Mesothelial cell of epicardium (in vitro differentiated cells): ENCODE measurements at regions not wholly inside any gene's neighbourhood (a gene's known extent, or its start where the extent isn't known, plus 50 kb on each side); places are given as distances from the start of the nearest gene placed in this dataset.

ENCODE experiments used
- DNase-seq, 2 experiments: peaks; one replicate each; pipeline ENCODE4 v3.0.0; 2021; ENCODE audit warnings: low spot score in 2 of 2; ENCODE audit not compliant: unreplicated experiment in 2 of 2
- H3K27ac Mint-ChIP-seq: 2 replicates; pipeline ENCODE4 v1.8.0; 2021; ENCODE audit warnings: mixed read lengths
- H3K27me3 Mint-ChIP-seq: 2 replicates; pipeline ENCODE4 v1.8.0; 2021; ENCODE audit warnings: low read depth, mixed read lengths
- H3K36me3 Mint-ChIP-seq: 2 replicates; pipeline ENCODE4 v1.8.0; 2021; ENCODE audit warnings: mixed read lengths
- H3K4me1 Mint-ChIP-seq: 2 replicates; pipeline ENCODE4 v1.8.0; 2021; ENCODE audit warnings: mixed read lengths
- H3K4me3 Mint-ChIP-seq: 2 replicates; pipeline ENCODE4 v1.8.0; 2021; ENCODE audit warnings: mild to moderate bottlenecking, moderate library complexity, mixed read lengths
- H3K9me3 Mint-ChIP-seq: 2 replicates; pipeline ENCODE4 v1.8.0; 2021; ENCODE audit warnings: mixed read lengths
- TF ChIP-seq, protein P1 (sequence below): fragments of 200-600 bp; sonication (generic); IDR thresholded peaks from one replicate; pipeline ENCODE4 v1.5.0; 2021; ENCODE audit warnings: antibody characterized with exemption; ENCODE audit not compliant: unreplicated experiment

DNA sequence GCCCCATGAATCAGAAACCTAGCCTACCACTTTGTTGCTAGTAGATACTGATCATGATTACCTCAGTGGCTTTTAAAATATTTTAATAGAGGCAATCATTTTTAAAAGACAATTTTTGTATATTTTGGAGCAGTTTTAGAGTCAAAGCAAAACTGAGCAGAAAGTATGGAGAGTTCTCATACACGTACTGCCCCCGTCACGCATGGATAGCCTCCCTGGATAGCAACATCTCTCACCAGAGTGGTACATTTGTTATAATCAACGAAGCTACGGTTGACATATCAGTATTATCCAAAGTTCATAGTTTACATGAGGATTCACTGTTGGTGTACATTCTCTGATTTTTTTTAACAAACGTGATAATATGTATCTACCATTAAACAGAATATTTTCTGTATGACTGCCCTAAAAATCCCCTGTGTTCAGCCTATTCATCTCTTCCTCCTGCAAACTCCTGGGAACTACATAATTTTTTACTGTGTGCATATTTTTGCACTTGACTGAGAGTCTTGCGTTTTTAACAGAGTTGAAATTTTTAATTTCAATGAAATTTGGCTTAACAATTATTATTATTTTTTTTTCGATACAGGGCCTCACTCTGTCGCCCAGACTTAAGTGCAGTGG is 1436.8 kb upstream of the PCDH9 start:
- Mint-ChIP-seq H3K27ac (no peak overlapping the region), H3K9me3 (peaks cover 9% of the 10 kb centered on the region), H3K4me3 (no peak overlapping the region), H3K27me3 (no peaks in the 10 kb centered on the region), H3K36me3 (peaks cover 2% of the 10 kb centered on the region), H3K4me1 (peaks cover 3% of the 10 kb centered on the region)
- no peak for DNase-seq
- TF ChIP-seq, protein P1, sequence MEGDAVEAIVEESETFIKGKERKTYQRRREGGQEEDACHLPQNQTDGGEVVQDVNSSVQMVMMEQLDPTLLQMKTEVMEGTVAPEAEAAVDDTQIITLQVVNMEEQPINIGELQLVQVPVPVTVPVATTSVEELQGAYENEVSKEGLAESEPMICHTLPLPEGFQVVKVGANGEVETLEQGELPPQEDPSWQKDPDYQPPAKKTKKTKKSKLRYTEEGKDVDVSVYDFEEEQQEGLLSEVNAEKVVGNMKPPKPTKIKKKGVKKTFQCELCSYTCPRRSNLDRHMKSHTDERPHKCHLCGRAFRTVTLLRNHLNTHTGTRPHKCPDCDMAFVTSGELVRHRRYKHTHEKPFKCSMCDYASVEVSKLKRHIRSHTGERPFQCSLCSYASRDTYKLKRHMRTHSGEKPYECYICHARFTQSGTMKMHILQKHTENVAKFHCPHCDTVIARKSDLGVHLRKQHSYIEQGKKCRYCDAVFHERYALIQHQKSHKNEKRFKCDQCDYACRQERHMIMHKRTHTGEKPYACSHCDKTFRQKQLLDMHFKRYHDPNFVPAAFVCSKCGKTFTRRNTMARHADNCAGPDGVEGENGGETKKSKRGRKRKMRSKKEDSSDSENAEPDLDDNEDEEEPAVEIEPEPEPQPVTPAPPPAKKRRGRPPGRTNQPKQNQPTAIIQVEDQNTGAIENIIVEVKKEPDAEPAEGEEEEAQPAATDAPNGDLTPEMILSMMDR: no peak

DNA sequence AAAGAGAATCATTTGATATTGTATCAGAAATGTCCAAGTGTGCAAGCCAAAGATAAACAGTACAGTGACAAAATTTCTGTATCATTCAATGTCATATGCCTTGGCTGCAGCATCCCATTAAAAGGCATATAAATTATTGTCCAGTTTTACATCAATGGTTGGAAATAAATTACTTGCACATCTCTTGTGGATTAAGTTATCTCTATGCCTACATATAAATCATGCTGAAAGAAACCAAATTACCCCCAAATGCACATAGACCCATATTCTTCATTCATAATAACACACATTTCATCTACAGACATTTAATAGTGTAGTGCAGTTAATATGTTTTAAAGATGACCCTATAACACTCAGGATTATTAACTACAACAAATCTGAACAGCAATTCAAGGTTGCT is 1415.7 kb upstream of the PCDH9 start:
- Mint-ChIP-seq H3K36me3 (no peaks in the 10 kb centered on the region), H3K27ac (no peak overlapping the region), H3K4me1 (peaks cover 8% of the 10 kb centered on the region), H3K27me3 (no peaks in the 10 kb centered on the region), H3K4me3 (no peak overlapping the region), H3K9me3 (peaks cover 4% of the 10 kb centered on the region)
- no peak for DNase-seq
- TF ChIP-seq, protein P1: no peak

DNA sequence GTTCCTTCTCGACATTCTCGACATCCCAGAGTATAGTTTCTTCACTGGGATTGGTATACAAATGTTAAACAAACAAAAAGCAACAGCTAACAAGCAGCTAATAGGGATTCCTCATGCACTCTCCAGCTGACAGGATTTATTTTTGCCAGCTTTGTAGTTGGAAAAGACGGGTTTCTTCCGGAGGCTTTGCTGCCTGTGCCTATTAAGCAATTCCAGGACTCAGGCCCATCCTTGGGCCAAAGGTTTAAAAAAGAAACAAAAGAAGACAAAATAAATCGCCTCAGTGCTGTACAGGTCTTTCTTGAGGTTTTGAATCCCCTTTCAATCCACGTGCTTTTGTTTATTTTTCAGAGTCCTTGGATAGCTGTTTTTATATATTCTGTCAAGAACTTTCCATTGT is 1414.5 kb upstream of the PCDH9 start:
- Mint-ChIP-seq H3K36me3 (no peaks in the 10 kb centered on the region), H3K4me3 (no peak overlapping the region), H3K27me3 (no peaks in the 10 kb centered on the region), H3K27ac (no peak overlapping the region), H3K9me3 (no peaks in the 10 kb centered on the region), H3K4me1 (peaks cover 8% of the 10 kb centered on the region)
- DNase-seq: no peak
- TF ChIP-seq, protein P1: no peak

DNA sequence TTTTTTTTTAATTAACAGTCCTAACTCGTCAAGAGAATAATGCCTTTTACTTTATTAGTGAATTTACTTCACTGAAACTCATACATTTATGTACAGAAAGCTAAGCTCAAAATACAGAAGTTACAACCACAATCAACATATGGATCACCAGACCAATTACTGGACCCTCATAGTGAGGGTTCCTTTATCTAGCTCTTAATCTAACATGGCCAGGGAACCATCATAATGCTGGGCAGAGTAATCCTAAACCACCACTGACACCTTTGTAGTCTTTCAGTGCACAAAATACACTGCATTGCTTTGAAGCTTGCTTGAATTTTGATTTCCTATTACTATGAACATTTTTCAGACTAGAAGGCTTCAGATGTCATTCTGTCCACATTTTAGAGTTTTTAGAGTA is 1406.6 kb upstream of the PCDH9 start:
- H3K4me3 Mint-ChIP-seq: no peak overlapping the region

DNA sequence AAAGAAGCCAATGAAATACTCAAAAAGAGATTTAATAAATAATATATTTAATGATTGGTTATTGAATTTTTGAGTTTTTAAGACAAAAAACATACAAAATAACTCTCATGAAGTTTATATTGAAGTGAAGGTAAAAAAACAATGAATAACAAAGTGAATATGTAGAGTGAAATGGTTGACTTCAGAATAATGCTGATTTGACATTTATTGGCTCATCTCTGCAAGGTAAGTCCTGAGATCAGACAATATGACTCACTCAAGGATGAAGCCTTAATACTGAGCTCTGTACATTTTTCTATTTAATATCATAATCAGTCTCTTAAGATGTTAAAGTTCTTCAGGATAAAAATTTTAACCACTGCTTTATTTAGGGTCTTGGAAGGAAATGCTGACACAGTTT is 1398.9 kb upstream of the PCDH9 start:
- Mint-ChIP-seq H3K9me3 (peaks cover 3% of the 10 kb centered on the region), H3K27ac (no peak overlapping the region), H3K4me1 (peaks cover 4% of the 10 kb centered on the region), H3K4me3 (no peak overlapping the region), H3K27me3 (no peaks in the 10 kb centered on the region), H3K36me3 (no peaks in the 10 kb centered on the region)
- no peak for DNase-seq
- TF ChIP-seq, protein P1: no peak

More for the DNA sequence above, 1406.6 kb upstream of the PCDH9 start:
- TF ChIP-seq, protein P1: no peak
- no peak for DNase-seq
- Mint-ChIP-seq H3K36me3 (no peaks in the 10 kb centered on the region), H3K4me1 (no peaks in the 10 kb centered on the region), H3K27ac (no peak overlapping the region), H3K9me3 (no peaks in the 10 kb centered on the region), H3K27me3 (no peaks in the 10 kb centered on the region)

DNA sequence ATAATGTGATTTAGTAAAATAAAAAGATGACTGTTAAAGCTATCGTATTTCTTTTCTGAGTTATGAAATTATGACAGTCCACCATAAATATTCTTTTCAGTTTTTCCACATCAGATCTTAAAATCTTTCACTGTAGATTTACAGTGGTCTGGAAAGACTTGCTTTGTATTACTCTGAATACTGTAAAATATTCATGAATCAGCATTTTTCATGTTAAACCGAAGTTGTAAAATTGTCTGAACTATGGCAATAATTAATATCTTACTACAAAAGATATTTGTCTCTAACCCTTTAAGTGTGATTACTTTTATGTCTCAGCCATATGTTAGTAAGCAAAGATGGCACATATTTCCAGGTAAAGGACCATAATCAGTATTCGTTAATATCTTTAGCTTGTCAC is 1397.2 kb upstream of the PCDH9 start:
- Mint-ChIP-seq H3K36me3 (no peaks in the 10 kb centered on the region), H3K4me3 (no peak overlapping the region), H3K9me3 (peaks cover 3% of the 10 kb centered on the region), H3K27me3 (no peaks in the 10 kb centered on the region), H3K4me1 (peaks cover 4% of the 10 kb centered on the region), H3K27ac (no peak overlapping the region)
- TF ChIP-seq, protein P1: no peak
- DNase-seq: no peak
